SK-N-SH treated with all-trans-retinoic acid at 6 μM for 48 hours (cell line): ENCODE measurements at regions not wholly inside any gene's neighbourhood (a gene's known extent, or its start where the extent isn't known, plus 50 kb on each side); places are given as distances from the start of the nearest gene placed in this dataset.

ENCODE experiments used
- ATAC-seq: fragments of 200-7000 bp; cut with Tn5 transposase; 3 replicates; pipeline ENCODE4 v1.9.1; 2020; ENCODE audit warnings: mild to moderate bottlenecking, moderate library complexity
- ARNTL ChIP-seq: fragments of 450-650 bp; formaldehyde crosslinking; IDR thresholded peaks from 2 replicates; pipeline ENCODE4 v1.5.0; 2020; ENCODE audit warnings: low read depth, mild to moderate bottlenecking, moderate library complexity, borderline replicate concordance
- BACH2 ChIP-seq: fragments of 250-450 bp; sonication (Bioruptor Pico); IDR thresholded peaks from 2 replicates; pipeline ENCODE4 v1.9.0; 2021; ENCODE audit warnings: mild to moderate bottlenecking, borderline replicate concordance
- CSDC2 ChIP-seq: fragments of 250-450 bp; sonication (Bioruptor Pico); IDR thresholded peaks from 2 replicates; pipeline ENCODE4 v1.5.0; 2020; ENCODE audit warnings: mild to moderate bottlenecking, moderate library complexity
- ESRRG ChIP-seq: fragments of 250-450 bp; sonication (Bioruptor Pico); IDR thresholded peaks from 2 replicates; pipeline ENCODE4 v1.6.1; 2021; ENCODE audit warnings: mild to moderate bottlenecking
- GLIS3 ChIP-seq: fragments of 250-450 bp; sonication (Bioruptor Pico); IDR thresholded peaks from 2 replicates; pipeline ENCODE4 v1.5.0; 2020; ENCODE audit warnings: mild to moderate bottlenecking, moderate library complexity
- ISL1 ChIP-seq: fragments of 250-450 bp; sonication (Bioruptor Pico); IDR thresholded peaks from 2 replicates; pipeline ENCODE4 v2.1.2; 2022; ENCODE audit warnings: mild to moderate bottlenecking, moderate library complexity
- OSR1 ChIP-seq: fragments of 250-450 bp; sonication (Bioruptor Pico); IDR thresholded peaks from 2 replicates; pipeline ENCODE4 v1.8.0; 2022; ENCODE audit warnings: moderate library complexity, mild to moderate bottlenecking, inconsistent platforms
- PPARA ChIP-seq: fragments of 250-450 bp; sonication (Bioruptor Pico); IDR thresholded peaks from 2 replicates; pipeline ENCODE4 v1.5.0; 2020; ENCODE audit warnings: mild to moderate bottlenecking, borderline replicate concordance
- RARB ChIP-seq: fragments of 250-450 bp; sonication (Bioruptor Pico); IDR thresholded peaks from 2 replicates; pipeline ENCODE4 v1.8.0; 2021; ENCODE audit warnings: mild to moderate bottlenecking, moderate library complexity
- SNAI2 ChIP-seq: fragments of 250-450 bp; sonication (Bioruptor Pico); IDR thresholded peaks from 2 replicates; pipeline ENCODE4 v1.5.0; 2020; ENCODE audit warnings: mild to moderate bottlenecking, moderate library complexity
- TCF4 ChIP-seq: fragments of 250-450 bp; sonication (Bioruptor Pico); IDR thresholded peaks from 2 replicates; pipeline ENCODE4 v1.8.0; 2021; ENCODE audit warnings: mild to moderate bottlenecking, moderate library complexity, borderline replicate concordance
- TOX ChIP-seq: fragments of 250-450 bp; sonication (Bioruptor Pico); IDR thresholded peaks from 2 replicates; pipeline ENCODE4 v1.8.0; 2021; ENCODE audit warnings: mild to moderate bottlenecking, moderate library complexity, borderline replicate concordance
- ZC3H10 ChIP-seq: fragments of 250-450 bp; sonication (Bioruptor Pico); IDR thresholded peaks from 2 replicates; pipeline ENCODE4 v1.5.1; 2021; ENCODE audit warnings: mild to moderate bottlenecking, moderate library complexity
- ZFP3 ChIP-seq: fragments of 250-450 bp; sonication (Bioruptor Pico); IDR thresholded peaks from 2 replicates; pipeline ENCODE4 v1.5.0; 2020; ENCODE audit warnings: mild to moderate bottlenecking, moderate library complexity
- ZFP30 ChIP-seq: fragments of 450-650 bp; formaldehyde crosslinking; IDR thresholded peaks from 2 replicates; pipeline ENCODE4 v1.5.0; 2022; ENCODE audit warnings: mild to moderate bottlenecking, moderate library complexity
- ZNF565 ChIP-seq: fragments of 450-650 bp; formaldehyde crosslinking; conservative IDR thresholded peaks from 2 replicates; pipeline ENCODE4 v1.5.0; 2020; ENCODE audit warnings: low read depth, mild to moderate bottlenecking, moderate library complexity
- ZNF8 ChIP-seq: fragments of 450-650 bp; formaldehyde crosslinking; IDR thresholded peaks from 2 replicates; pipeline ENCODE4 v1.5.0; 2020; ENCODE audit warnings: mild to moderate bottlenecking, moderate library complexity
- TF ChIP-seq, protein P1 (sequence below): fragments of 250-450 bp; sonication (Bioruptor Pico); IDR thresholded peaks from 2 replicates; pipeline ENCODE4 v1.8.0; 2020; ENCODE audit warnings: mild to moderate bottlenecking, moderate library complexity, borderline replicate concordance
- TF ChIP-seq, protein P2 (sequence below): fragments of 250-450 bp; sonication (Bioruptor Pico); IDR thresholded peaks from 2 replicates; pipeline ENCODE4 v1.5.1; 2021; ENCODE audit warnings: mild to moderate bottlenecking, moderate library complexity
- TF ChIP-seq, protein P3 (sequence below): fragments of 250-450 bp; sonication (Bioruptor Pico); IDR thresholded peaks from 2 replicates; pipeline ENCODE4 v1.5.0; 2020; ENCODE audit warnings: mild to moderate bottlenecking, moderate library complexity
- TF ChIP-seq, protein P4 (sequence below): fragments of 250-450 bp; sonication (Bioruptor Pico); IDR thresholded peaks from 2 replicates; pipeline ENCODE4 v1.8.0; 2021; ENCODE audit warnings: low read depth, mild to moderate bottlenecking, moderate library complexity, borderline replicate concordance
- TF ChIP-seq, protein P5 (sequence below): fragments of 250-450 bp; sonication (Bioruptor Pico); IDR thresholded peaks from 2 replicates; pipeline ENCODE4 v1.5.1; 2020; ENCODE audit warnings: low read depth, mild to moderate bottlenecking, moderate library complexity

DNA sequence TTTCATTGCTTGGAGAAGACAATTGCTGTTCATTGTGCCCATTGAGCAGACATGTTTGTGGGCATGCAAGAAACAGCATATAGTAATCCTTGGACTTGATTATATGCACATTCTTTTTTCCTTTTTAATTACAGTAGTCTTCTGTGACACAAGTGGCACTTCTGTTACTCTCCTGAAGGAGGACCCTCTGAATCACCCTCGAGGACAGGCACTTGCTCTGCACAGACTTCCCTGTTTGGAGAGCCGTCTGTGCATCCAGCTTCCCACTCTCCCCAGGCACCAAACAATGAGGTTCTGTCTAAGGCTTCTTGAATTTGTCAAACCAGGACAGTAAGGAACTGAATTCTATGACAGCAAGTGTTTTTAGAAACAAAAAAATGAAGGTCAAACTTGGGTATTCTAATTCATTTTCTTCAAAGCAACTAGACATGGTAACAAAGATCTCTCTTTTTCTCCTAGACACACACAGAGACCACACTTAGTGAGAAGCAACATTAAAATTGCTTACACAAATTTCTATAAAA is 844.6 kb upstream of the ID2 start:
- no peak for ATAC-seq
- no peak for TF ChIP-seq ZNF8 (CRISPR knock-in tag)
- TF ChIP-seq ZNF565 (CRISPR knock-in tag), result no peak
- no peak for TF ChIP-seq CSDC2 (CRISPR knock-in tag)
- no peak for TF ChIP-seq SNAI2 (CRISPR knock-in tag)
- no peak for TF ChIP-seq PPARA
- no peak for TF ChIP-seq ARNTL (CRISPR knock-in tag)
- no peak for TF ChIP-seq RARB (CRISPR knock-in tag)
- no peak for TF ChIP-seq ISL1 (CRISPR knock-in tag)
- TF ChIP-seq ESRRG (CRISPR knock-in tag), result no peak
- TF ChIP-seq ZC3H10 (CRISPR knock-in tag), result no peak
- TF ChIP-seq, protein P1, sequence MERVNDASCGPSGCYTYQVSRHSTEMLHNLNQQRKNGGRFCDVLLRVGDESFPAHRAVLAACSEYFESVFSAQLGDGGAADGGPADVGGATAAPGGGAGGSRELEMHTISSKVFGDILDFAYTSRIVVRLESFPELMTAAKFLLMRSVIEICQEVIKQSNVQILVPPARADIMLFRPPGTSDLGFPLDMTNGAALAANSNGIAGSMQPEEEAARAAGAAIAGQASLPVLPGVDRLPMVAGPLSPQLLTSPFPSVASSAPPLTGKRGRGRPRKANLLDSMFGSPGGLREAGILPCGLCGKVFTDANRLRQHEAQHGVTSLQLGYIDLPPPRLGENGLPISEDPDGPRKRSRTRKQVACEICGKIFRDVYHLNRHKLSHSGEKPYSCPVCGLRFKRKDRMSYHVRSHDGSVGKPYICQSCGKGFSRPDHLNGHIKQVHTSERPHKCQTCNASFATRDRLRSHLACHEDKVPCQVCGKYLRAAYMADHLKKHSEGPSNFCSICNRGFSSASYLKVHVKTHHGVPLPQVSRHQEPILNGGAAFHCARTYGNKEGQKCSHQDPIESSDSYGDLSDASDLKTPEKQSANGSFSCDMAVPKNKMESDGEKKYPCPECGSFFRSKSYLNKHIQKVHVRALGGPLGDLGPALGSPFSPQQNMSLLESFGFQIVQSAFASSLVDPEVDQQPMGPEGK (CRISPR knock-in tag), result no peak
- TF ChIP-seq, protein P2, sequence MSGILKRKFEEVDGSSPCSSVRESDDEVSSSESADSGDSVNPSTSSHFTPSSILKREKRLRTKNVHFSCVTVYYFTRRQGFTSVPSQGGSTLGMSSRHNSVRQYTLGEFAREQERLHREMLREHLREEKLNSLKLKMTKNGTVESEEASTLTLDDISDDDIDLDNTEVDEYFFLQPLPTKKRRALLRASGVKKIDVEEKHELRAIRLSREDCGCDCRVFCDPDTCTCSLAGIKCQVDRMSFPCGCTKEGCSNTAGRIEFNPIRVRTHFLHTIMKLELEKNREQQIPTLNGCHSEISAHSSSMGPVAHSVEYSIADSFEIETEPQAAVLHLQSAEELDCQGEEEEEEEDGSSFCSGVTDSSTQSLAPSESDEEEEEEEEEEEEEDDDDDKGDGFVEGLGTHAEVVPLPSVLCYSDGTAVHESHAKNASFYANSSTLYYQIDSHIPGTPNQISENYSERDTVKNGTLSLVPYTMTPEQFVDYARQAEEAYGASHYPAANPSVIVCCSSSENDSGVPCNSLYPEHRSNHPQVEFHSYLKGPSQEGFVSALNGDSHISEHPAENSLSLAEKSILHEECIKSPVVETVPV (CRISPR knock-in tag), result no peak
- no peak for TF ChIP-seq ZFP30 (CRISPR knock-in tag)
- TF ChIP-seq, protein P3, sequence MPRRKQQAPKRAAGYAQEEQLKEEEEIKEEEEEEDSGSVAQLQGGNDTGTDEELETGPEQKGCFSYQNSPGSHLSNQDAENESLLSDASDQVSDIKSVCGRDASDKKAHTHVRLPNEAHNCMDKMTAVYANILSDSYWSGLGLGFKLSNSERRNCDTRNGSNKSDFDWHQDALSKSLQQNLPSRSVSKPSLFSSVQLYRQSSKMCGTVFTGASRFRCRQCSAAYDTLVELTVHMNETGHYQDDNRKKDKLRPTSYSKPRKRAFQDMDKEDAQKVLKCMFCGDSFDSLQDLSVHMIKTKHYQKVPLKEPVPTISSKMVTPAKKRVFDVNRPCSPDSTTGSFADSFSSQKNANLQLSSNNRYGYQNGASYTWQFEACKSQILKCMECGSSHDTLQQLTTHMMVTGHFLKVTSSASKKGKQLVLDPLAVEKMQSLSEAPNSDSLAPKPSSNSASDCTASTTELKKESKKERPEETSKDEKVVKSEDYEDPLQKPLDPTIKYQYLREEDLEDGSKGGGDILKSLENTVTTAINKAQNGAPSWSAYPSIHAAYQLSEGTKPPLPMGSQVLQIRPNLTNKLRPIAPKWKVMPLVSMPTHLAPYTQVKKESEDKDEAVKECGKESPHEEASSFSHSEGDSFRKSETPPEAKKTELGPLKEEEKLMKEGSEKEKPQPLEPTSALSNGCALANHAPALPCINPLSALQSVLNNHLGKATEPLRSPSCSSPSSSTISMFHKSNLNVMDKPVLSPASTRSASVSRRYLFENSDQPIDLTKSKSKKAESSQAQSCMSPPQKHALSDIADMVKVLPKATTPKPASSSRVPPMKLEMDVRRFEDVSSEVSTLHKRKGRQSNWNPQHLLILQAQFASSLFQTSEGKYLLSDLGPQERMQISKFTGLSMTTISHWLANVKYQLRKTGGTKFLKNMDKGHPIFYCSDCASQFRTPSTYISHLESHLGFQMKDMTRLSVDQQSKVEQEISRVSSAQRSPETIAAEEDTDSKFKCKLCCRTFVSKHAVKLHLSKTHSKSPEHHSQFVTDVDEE (CRISPR knock-in tag), result no peak
- TF ChIP-seq TOX, result no peak
- no peak for TF ChIP-seq ZFP3 (CRISPR knock-in tag)
- TF ChIP-seq OSR1, result no peak
- TF ChIP-seq, protein P4, sequence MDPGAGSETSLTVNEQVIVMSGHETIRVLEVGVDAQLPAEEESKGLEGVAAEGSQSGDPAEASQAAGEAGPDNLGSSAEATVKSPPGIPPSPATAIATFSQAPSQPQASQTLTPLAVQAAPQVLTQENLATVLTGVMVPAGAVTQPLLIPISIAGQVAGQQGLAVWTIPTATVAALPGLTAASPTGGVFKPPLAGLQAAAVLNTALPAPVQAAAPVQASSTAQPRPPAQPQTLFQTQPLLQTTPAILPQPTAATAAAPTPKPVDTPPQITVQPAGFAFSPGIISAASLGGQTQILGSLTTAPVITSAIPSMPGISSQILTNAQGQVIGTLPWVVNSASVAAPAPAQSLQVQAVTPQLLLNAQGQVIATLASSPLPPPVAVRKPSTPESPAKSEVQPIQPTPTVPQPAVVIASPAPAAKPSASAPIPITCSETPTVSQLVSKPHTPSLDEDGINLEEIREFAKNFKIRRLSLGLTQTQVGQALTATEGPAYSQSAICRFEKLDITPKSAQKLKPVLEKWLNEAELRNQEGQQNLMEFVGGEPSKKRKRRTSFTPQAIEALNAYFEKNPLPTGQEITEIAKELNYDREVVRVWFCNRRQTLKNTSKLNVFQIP, result no peak
- no peak for TF ChIP-seq TCF4 (CRISPR knock-in tag)
- TF ChIP-seq BACH2 (CRISPR knock-in tag), result no peak

DNA sequence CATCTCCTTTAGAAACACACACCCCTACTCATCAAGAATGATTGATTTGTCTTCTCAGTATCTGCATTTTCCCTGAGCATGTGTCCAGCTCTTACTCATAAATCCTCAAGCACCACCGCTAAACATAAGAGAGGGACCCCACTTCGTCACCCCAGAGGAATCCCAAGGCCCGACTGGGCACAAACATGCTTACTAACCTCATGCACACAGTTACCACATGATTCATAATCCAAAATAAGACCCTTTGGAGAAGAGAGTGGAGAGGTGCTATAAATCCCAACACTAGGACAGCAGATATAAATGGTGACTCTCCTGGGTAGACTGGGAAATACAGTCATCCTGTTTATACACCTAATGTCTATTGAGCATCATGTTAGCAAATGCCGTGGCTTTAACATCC is 843.2 kb upstream of the ID2 start:
- ATAC-seq, result no peak
- TF ChIP-seq ISL1 (CRISPR knock-in tag), result no peak
- TF ChIP-seq CSDC2 (CRISPR knock-in tag), result no peak
- TF ChIP-seq ZNF8 (CRISPR knock-in tag), result no peak
- no peak for TF ChIP-seq BACH2 (CRISPR knock-in tag)
- TF ChIP-seq GLIS3, result no peak
- no peak for TF ChIP-seq ZC3H10 (CRISPR knock-in tag)
- no peak for TF ChIP-seq PPARA
- no peak for TF ChIP-seq OSR1
- TF ChIP-seq, protein P1 (CRISPR knock-in tag), result no peak
- TF ChIP-seq, protein P2 (CRISPR knock-in tag), result no peak
- TF ChIP-seq ZNF565 (CRISPR knock-in tag), result no peak
- no peak for TF ChIP-seq ZFP30 (CRISPR knock-in tag)
- TF ChIP-seq, protein P5, sequence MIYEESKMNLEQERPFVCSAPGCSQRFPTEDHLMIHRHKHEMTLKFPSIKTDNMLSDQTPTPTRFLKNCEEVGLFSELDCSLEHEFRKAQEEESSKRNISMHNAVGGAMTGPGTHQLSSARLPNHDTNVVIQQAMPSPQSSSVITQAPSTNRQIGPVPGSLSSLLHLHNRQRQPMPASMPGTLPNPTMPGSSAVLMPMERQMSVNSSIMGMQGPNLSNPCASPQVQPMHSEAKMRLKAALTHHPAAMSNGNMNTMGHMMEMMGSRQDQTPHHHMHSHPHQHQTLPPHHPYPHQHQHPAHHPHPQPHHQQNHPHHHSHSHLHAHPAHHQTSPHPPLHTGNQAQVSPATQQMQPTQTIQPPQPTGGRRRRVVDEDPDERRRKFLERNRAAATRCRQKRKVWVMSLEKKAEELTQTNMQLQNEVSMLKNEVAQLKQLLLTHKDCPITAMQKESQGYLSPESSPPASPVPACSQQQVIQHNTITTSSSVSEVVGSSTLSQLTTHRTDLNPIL, result no peak
- no peak for TF ChIP-seq ESRRG (CRISPR knock-in tag)
- no peak for TF ChIP-seq TOX
- TF ChIP-seq SNAI2 (CRISPR knock-in tag), result no peak
- TF ChIP-seq, protein P3 (CRISPR knock-in tag), result no peak
